ENCODE measurements at regions not wholly inside any gene's neighbourhood (a gene's known extent, or its start where the extent isn't known, plus 50 kb on each side); places are given as distances from the start of the nearest gene placed in this dataset.

DNA sequence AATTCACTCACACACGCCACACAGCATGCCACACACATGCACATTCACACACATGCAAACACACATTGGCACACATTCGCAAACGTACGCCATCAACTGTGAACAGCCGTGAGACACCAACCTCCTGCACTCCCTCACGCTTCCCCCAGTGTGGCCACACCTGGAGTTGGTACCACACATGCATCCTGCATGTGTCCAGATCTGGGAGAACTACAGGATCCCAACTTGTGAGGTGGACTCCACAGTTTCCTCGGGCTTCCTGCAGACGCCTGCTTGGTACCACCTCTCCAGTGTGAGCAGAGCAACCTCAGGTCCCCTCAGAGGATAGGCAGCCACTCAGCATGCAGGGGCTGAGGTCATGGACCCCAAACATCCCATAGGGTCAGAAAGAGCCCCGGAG is 239.0 kb downstream of the EIPR1 start:
- no peak overlapping the region for H3K4me3 Mint-ChIP-seq (ENCODE audit: low read depth)
- H3K27me3 Mint-ChIP-seq = no peaks in the 10 kb centered on the region
- H3K9me3 Mint-ChIP-seq (ENCODE audit: low read depth) = peaks cover 5% of the 10 kb centered on the region
- H3K36me3 Mint-ChIP-seq (ENCODE audit: insufficient read depth) = peaks cover 6% of the 10 kb centered on the region
- DNase-seq (ENCODE audit: low spot score, unreplicated experiment) = no peak
- TF ChIP-seq, protein P1, sequence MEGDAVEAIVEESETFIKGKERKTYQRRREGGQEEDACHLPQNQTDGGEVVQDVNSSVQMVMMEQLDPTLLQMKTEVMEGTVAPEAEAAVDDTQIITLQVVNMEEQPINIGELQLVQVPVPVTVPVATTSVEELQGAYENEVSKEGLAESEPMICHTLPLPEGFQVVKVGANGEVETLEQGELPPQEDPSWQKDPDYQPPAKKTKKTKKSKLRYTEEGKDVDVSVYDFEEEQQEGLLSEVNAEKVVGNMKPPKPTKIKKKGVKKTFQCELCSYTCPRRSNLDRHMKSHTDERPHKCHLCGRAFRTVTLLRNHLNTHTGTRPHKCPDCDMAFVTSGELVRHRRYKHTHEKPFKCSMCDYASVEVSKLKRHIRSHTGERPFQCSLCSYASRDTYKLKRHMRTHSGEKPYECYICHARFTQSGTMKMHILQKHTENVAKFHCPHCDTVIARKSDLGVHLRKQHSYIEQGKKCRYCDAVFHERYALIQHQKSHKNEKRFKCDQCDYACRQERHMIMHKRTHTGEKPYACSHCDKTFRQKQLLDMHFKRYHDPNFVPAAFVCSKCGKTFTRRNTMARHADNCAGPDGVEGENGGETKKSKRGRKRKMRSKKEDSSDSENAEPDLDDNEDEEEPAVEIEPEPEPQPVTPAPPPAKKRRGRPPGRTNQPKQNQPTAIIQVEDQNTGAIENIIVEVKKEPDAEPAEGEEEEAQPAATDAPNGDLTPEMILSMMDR (IDR thresholded peaks at IDR 0.05; ENCODE audit: unreplicated experiment) = no peak
- H3K4me1 Mint-ChIP-seq (ENCODE audit: low read depth) = peaks cover 2% of the 10 kb centered on the region
- no peak overlapping the region for H3K27ac Mint-ChIP-seq

DNA sequence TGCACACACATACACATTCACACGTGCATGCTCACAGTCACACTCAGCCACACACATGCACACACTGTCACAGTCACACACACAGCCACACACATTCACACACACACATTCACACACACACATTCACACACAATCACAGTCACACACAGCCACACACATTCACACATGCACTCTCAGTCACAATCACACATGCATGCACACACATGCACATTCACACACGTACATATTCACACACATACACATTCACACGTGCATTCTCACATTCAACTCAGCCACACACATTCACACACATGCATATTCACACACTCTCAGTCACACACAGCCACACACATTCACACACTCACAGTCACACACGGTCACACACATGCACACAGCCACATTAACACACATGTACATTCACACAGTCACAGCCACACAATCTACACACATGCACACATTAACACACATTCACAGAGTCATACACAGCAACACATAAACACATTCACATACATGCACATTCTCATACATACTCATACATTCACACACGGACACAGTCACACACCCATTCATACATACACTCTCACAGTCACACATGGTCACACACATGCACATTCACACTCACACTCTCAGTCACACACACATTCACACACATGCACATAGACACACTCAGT is 239.8 kb downstream of the EIPR1 start:
- Mint-ChIP-seq H3K9me3 (ENCODE audit: low read depth) (peaks cover 5% of the 10 kb centered on the region), H3K36me3 (ENCODE audit: insufficient read depth) (peaks cover 6% of the 10 kb centered on the region), H3K4me1 (ENCODE audit: low read depth) (no peaks in the 10 kb centered on the region), H3K27ac (no peak overlapping the region), H3K4me3 (ENCODE audit: low read depth) (no peak overlapping the region), H3K27me3 (no peaks in the 10 kb centered on the region)
- no peak for DNase-seq (ENCODE audit: low spot score, unreplicated experiment)
- TF ChIP-seq, protein P1 (IDR thresholded peaks at IDR 0.05; ENCODE audit: unreplicated experiment) = no peak

DNA sequence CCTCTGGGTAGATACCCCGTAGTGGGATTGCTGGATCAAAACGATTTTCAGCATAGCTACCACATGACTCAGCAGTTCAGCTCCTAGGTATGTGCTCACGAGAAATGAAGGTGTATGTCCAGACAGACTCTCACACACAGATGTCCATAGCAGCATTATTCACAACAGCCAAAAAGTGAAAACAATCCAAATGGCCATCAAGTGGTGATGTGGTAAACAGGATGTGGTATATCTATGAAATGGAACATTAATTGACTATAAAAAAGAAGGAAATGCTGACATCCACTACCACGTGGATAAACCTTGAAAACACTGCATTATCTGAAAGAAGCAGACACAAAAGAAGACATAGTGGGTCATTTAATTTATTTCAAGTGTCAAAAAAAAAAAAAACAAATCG is 241.9 kb downstream of the EIPR1 start:
- H3K4me1 Mint-ChIP-seq (ENCODE audit: low read depth) = no peaks in the 10 kb centered on the region
- no peaks in the 10 kb centered on the region for H3K27me3 Mint-ChIP-seq
- H3K9me3 Mint-ChIP-seq (ENCODE audit: low read depth) = peaks cover 5% of the 10 kb centered on the region
- TF ChIP-seq, protein P1 (IDR thresholded peaks at IDR 0.05; ENCODE audit: unreplicated experiment) = no peak
- no peak overlapping the region for H3K27ac Mint-ChIP-seq
- peaks cover 6% of the 10 kb centered on the region for H3K36me3 Mint-ChIP-seq (ENCODE audit: insufficient read depth)
- no peak overlapping the region for H3K4me3 Mint-ChIP-seq (ENCODE audit: low read depth)
- no peak for DNase-seq (ENCODE audit: low spot score, unreplicated experiment)

DNA sequence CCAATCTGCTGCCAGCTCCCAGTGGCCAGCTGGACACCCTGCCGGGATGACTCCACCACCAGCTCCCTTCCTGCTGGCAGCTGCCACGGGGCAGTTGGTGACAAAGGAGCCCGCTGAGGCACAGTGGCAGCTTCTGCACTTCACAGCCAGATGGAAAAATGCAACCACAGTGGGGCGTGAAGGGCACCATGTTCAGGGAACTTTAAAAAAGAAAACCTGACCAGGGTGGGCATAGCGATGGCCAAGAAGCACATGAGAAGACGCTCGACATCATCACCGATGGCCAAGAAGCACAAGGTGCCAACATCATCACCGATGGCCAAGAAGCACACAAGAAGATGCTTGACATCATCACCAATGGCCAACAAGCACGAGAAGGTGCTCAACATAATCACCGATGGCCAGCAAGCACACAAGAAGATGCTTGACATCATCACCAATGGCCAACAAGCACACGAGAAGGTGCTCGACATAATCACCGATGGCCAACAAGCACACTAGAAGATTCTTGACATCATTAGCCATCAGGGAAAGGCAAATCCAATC is 243.5 kb downstream of the EIPR1 start:
- DNase-seq (ENCODE audit: low spot score, unreplicated experiment) = no peak
- peaks cover 6% of the 10 kb centered on the region for H3K36me3 Mint-ChIP-seq (ENCODE audit: insufficient read depth)
- H3K27ac Mint-ChIP-seq = no peak overlapping the region
- no peak overlapping the region for H3K4me3 Mint-ChIP-seq (ENCODE audit: low read depth)
- no peaks in the 10 kb centered on the region for H3K4me1 Mint-ChIP-seq (ENCODE audit: low read depth)
- peaks cover 5% of the 10 kb centered on the region for H3K9me3 Mint-ChIP-seq (ENCODE audit: low read depth)
- TF ChIP-seq, protein P1 (IDR thresholded peaks at IDR 0.05; ENCODE audit: unreplicated experiment) = no peak
- no peaks in the 10 kb centered on the region for H3K27me3 Mint-ChIP-seq

DNA sequence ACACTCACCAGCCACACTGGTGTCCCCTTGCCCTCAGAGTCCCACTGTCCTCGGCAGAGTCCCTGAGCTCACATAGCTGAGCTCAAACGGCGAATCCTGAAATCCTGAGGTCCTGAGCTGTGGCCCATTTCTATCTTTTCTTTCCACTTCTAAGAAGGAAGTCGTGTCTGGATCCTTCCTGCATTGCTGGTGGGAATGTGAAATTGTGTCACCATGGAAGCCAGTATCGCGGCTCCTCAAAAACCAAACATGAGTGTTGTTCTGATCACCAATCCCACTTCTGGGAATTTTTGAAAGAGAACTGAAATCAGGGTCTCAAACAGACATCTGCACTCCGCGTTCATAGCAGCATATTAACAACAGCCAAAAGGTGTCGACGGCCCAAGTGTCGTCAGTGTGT is 244.7 kb downstream of the EIPR1 start:
- Mint-ChIP-seq H3K4me1 (ENCODE audit: low read depth) (no peaks in the 10 kb centered on the region), H3K4me3 (ENCODE audit: low read depth) (no peak overlapping the region), H3K36me3 (ENCODE audit: insufficient read depth) (peaks cover 6% of the 10 kb centered on the region)

More for the DNA sequence above, 244.7 kb downstream of the EIPR1 start:
- Mint-ChIP-seq H3K27ac (no peak overlapping the region), H3K9me3 (ENCODE audit: low read depth) (peaks cover 5% of the 10 kb centered on the region), H3K27me3 (no peaks in the 10 kb centered on the region)
- TF ChIP-seq, protein P1 (IDR thresholded peaks at IDR 0.05; ENCODE audit: unreplicated experiment) = no peak
- DNase-seq (ENCODE audit: low spot score, unreplicated experiment) = no peak

Data from progenitor cell of endocrine pancreas (in vitro differentiated cells).